Suppressor macrophage (primary cell): ENCODE measurements at regions not wholly inside any gene's neighbourhood (a gene's known extent, or its start where the extent isn't known, plus 50 kb on each side); places are given as distances from the start of the nearest gene placed in this dataset.

Experiments used
- DNase-seq, 4 experiments: peaks; one replicate each; pipeline ENCODE4 v3.0.0-alpha.2; 2020 to 2022

DNA sequence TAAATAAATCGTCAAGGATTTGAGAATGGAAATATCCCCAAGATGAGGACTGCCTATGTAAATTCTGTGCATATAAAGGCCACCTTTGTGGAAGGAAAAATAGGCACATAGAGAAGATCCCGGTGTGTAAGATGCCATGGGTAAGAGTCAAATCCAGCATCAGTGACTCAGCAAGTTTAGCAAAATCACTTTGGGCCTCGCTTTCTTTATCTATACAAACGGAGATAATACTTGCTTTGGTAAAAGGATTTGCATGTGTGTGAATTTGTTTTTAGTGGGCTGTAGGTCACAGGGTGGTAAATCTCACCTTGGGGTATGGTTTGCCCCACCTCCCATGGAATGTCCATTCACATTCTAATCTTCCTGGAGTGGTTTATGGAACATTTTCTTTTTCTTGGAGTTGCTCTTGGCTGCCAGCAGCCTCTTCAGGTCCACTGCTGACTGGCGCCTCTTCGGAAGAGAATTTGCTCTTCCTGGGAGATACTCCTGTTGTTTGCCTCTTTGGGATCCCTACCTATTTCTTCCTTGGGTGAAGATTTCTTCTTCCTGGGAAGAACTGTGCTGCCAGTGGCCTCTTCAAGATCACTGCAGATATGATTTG lies 587.6 kb downstream of the CDH11 start:
- no peak for DNase-seq

DNA sequence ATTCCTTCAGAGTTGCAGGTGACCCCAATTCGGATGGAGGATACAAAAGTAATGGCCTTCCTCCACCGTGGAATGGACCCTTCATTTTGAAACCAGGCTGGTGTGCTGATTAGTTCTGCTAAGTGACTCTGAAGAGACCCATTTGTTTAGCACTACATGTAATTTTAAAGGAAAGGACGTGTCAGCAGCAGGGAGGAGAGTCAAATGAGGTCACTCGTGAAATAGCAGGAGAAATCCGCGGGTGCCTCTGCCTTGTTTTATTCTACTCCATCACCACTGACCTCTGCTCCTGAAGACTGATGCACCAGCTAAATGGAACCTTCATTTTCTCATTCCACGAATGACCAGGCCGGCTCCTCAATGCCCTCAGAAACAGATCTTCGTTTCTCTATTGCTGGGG lies 589.2 kb downstream of the CDH11 start:
- no peak for DNase-seq

DNA sequence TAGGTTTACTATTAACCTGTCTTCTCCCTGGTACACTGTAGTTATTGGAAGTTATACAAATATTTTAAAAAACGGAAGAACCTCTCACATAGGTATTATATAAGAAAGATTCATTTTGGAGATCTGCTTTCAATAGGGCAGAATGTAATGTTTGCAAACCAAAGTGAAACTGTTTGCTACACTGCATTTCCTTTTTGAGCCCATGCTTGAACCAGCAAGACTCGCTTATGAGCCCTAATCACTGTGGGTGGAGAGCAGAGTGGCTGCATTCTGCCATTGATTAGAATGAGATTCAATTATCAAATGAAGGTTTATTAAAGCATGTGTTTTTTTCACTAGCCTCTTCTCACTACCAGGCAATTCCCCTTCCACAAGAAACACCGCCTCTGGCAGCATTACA lies 589.7 kb downstream of the CDH11 start:
- no peak for DNase-seq

DNA sequence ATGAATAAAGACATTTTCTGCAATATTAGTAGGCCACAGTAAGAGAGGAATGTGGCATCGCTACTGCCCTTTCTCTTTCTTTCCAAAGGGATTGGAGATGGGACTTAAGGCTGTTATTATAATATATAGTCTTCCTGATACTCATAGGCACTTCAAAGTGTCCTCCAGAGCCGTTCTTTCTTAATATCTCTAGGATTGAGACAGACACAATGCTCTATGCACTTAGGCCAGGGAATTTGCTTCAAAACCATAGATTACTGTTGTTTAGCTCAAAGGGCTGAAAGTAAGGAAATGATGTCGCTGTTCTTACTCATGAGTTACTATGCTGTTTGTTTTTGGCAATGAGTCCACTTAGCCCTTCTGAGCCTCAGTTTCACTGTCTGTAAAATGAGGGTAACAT lies 590.5 kb downstream of the CDH11 start:
- DNase-seq: no peak

DNA sequence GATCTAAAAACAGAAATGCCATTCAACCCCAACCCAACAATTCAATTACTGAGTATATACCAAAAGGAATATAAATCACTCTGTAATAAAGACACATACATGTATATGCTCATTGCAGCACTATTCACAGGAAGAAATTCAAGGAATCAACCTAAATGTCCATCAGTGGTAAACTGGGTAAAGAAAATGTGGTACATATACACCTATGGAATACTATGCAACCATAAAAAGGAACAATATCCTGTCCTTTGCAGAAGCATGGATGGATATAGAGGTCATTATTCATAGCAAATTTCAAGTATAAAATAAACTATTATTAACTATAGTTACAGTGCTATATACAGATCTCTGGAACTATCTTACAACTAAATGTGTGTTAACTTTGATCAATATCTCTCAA lies 599.3 kb downstream of the CDH11 start:
- no peak for DNase-seq

DNA sequence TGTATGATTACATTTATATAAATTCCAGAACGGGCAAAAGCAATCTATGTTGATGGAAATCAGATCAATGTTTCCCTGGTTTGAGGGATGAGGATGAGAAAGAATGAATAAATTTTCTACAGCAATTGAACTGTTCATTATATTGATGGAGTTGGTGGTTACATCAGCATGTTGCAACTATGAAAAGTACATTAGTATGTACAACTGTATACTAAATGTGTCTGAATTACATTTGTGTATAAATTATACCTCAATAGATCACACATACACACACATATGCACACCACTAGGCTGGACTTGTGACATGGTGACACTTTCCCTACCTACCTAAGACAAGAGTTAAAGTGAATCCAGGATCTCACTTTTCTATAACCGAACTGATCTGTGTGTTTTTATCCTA lies 608.0 kb downstream of the CDH11 start:
- no peak for DNase-seq

DNA sequence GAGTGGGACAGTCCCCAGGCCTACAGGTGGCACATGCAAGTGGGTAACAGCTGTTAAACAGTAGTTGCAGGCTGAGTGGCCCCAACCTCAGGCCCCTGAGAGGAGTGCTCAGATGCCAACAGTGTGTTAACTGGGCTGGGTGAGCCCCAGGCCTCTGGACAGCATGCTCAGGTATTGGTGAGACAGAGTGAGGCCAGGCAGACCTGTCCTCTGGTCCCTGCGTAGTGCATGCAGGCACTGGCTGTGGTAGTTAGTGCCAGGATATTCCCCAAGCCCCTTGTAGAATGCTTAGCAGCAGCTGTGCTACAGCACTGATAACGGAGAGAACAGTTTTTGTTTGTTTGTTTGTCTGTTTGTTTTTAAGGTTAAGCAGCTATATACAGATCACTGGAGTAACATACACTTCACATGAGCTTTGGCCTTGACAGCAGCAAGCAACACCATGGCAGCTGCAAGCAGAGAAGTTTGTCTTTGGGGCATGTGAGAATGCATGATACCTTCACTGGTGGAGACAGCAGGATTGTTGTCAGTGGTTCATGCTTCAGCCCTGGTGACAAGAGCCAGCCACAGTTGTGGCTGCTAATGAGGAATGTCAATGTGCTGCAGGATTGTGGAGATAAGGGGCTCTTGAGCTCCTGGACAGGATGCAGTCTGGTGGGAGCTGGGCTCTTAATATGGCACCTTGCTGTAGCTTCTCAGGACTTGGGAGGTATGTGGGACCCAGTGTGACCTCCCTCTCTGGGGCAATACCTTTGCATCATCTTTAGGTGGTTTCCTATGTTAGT lies 614.4 kb downstream of the CDH11 start:
- DNase-seq: no peak

DNA sequence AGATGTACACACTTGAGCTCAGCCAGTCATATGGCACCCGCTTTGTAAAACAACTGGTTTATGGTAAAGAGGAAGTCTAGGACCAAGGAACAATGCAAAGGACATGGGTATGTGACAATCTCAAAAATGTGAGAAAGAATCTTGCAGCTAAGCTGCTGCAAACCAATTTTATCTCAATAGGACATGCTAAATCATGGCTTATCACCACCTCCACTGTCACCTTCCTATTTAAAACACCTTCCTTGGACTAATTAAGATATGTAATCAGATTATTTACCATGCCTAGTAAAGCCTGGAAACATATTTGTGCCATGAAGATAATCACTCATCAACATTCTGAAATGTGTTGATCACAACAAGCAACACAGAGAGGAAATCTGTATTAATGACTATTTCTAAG lies 622.7 kb downstream of the CDH11 start:
- DNase-seq: no peak

DNA sequence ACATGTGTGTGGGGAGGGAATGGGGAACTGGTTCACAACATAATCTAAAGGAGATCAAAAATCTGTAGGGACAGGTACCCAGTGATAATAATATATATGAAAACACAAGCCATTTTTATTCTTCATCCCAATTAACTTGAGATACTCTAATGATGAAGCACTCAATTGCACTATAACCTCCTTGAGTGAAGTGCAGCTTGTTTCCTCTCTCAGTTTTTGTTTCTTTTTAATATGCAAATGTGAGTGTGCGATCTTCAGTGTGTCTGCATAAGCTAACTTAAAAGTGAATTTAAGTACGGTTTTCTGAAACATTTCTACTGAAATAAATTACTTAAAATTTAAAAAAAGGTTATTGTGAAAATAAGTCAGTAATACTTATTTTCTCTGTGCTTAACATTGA lies 623.5 kb downstream of the CDH11 start:
- no peak for DNase-seq

DNA sequence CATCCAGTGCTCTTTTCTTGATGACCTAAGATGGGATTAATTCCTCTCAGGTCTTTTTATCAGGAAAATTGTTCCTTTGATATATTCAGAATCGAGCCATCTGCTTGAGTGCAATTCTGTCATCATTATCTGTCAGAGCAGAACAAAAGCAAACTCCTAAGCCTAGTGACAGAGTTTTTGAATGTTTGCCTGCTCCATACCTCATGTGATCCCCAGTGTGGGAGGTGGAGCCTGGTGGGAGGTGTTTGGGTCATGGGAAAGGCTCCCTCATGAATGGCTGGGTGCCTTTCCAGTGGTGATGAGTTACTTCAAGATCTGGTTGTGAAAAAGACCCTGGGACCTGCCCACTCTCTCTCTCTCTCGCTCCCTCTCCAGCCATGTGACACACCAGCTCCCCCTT lies 628.2 kb downstream of the CDH11 start:
- DNase-seq: no peak

DNA sequence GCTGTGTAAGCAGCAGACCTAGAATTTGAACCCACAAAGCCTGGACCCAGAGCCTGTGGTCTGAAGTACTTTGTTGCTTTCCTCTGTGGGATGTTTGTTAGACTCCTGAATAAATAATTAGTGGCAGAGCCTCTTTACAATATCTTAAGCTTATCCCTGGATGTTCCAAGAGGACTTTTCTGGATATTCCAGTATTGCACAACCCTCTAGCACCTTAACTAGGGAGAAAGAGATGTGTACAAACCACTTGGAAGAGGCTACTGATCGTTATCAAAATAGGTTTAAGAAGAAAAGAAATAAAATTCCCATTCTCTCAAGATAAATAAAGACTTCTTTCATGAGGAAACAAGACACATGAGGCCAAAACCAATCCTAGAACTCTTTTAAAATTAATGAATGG lies 632.4 kb downstream of the CDH11 start:
- DNase-seq: no peak

DNA sequence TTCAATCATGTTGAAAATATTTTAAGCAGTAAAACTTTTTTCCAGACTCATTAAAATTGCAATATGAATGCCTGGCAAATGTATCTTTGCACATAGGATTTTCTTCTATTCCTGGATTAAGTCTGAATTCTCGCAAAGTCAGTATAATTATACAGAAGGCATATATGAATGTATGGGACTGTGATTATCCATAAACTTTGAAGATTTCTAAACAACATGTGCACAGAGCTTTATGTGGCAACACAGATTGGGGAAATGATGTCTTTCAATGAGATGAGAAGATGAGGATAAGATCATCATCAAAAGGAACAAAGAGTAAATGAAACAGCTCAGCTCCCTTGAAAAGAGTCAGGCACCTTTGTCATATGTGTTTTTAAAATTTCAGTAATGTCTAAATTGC lies 635.3 kb downstream of the CDH11 start:
- DNase-seq: no peak

DNA sequence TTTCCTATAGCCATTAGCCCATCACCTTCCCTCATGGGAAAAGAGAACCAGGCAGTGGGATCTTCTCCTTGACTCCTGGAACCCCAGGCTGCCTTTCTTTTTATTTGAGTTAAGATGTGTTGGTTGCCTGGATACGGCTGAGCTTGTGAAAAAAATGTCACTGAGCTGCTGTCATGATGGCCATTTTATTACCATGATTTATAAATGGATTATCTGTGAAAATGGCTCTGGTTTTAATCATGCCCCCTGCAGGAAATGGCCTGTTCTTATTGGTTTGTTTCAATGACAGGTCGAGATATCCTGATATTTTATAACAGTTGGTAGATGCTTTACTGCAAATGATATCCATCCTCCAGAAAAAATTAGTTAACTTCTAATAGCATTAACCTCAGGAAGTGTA lies 640.4 kb downstream of the CDH11 start:
- DNase-seq: no peak

DNA sequence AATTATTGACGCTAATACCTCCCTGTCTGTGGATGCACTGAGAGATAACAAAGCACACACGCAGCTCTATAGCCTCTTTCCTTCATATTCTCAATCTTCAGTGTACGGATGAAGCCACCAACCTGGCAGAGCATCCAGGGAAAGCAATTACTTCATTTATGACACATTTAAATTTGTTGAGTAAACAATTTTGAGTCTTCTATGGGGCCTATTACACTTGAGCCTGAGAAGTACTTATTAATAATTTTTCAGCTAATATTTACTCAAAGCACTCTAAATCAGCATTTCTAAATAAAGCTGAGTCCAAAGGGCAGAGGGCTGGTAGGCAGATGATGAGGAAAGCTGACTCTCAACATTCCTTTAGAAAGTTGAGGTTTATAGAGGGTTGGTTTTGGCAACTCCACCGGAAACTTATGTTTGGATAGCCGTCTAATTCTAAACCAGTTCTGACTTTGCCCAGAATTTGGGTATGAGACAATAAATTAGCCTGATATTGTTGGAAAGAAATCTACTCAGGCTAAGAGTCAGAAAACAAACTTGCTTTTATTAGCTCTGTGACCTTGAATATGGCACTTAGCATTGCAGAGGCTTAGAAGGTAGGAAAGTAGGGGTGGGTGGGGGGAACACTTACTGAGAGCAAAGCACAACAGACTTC lies 643.5 kb downstream of the CDH11 start:
- no peak for DNase-seq

DNA sequence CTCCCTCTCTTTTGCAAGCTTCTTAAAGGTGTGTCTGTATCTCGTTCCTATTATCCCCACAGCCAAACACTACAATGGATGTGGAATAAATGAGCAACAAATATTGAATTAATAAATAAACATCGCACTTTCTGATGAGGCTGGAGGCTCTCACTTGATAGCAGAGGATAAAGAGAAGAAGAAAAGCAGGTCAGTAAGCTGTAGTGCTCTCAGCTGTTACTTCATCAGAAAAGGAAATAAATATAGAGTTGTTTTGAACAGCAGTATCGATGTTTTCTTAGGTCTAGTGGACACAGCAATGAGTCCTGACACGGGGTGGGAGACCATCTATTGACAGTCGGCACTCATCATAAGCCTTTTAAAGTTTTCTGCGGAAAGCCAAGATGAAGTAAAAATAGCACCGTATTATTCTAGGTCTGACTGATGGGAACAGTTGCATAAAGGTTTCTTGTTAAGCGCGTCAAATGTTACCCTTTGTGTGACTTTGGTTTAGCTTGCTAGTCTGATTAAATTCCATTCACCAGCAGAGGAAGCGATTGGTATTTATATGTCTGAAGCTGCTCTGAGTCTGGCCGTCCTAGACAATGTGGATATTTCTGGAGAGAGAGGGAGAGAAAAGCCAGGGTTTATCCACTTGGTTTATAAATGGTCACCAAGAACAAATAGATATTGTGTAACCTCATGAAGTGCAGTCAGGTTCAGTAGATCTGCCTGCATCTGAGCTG lies 646.1 kb downstream of the CDH11 start:
- DNase-seq: no peak

DNA sequence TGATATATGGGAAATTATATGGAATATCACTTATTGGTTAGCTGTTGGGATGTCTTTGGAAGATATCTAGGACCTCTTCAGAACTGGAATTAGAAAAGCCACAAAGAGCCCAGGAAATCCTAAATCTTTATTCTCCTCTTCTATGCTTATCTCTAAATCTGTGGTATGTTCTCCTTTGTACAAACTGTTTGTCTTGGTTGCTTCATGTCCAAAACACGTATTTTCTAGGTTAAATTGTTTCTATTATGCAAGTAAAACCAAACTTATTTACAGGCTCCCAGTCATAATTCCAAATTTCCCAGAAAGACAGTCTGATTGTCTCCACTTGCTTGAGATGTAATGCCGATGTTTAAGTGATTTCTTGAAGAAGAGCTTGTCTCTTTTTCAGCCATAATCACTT lies 650.9 kb downstream of the CDH11 start:
- DNase-seq: no peak

DNA sequence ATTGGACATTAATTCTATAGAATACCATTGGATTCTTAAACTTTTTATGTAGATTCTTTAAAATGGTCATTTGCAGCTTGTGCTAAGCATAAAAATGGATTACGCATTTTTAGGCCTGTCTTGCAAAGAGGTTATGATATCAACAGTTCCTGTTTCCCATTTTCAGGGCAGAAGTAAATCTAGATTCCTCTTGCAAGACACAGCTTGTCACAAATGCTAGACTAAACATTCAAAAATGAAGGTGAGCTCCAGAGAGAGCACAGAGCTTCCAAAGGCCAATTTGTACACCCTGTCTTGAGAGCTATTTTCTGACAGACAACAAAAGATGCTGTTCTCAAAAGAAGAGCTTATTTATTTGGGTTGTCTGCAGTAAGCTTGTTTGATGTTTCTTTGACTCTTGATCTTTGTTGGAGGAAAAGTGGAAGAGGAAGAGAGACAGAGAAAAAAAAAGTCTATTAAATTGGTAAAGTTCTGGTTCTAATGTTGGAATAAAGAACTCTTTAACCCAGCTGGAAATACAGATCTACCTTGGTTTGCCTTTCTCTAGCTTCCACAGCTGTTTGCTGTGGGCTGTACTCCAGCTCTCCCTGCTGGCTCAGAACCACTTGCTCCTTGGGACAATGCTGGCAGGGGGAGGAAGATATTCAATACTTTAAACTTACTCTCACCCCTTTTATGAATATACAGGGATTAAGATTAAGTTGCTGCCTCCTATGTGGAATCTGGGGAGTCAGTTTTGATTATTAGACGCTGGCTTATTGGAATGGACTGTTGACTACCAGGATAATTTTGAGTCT lies 651.8 kb downstream of the CDH11 start:
- no peak for DNase-seq

DNA sequence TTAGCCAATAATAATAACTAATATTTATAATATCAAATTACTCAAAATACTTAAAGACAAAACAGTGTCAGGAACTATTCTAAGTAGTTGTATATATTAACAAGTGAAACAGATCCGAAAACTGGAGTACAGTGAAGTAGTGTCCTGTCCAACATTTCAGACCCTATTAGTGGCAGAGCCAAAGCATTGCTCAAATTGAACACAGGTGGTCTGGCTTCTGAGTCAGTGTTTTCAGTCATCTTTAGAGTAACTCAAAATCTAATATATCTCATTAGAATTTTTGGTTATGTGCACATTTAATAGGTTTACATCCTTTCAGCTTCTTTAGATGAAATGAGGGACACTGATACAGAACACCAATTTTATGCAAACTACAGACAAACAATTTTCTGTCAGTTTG lies 652.5 kb downstream of the CDH11 start:
- DNase-seq: no peak

DNA sequence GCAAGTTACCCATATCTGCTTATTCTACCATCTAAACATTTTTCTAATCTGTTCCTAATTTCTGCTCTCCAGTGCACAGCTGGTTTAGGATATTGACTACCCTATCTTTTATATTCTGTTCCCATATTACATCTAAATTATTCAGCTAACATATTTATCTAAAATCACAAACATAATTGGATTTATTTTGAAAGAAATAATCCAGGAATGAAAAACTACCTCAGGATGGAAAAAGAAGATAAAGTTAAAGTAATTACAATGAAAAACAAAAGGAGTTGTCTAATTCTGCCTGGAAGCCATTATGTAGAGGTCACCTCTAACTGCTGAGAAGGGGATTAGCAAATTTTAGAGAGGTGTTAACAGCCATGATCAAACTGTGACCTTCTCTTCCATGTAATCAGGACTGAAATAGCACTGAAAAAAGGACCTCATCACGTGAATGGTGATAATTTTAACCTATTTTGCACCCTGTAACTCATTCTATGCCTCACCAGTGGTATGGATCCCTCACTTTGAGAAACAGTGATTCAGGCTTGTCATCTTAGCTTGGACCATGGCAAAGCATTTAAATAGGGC lies 653.3 kb downstream of the CDH11 start:
- DNase-seq: no peak

DNA sequence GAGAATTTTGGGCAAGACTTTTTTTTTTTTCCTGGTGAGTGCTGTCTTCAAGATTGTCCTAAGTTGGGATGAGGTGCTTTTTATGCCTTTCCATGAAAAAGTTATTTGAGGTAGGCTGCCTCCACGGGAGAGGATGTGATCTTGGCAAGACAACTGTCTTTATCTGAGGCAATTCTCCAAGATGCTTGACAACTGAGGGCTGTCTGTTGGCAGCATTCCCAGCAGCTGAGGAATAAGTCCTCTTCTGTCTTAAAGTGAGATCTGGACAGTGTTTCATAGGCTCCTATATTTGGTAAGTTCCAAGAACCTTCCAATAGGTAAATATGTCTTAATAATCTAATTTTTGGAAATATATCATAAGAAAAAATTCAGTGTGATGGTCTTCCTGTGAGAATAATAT lies 662.0 kb downstream of the CDH11 start:
- DNase-seq: no peak

DNA sequence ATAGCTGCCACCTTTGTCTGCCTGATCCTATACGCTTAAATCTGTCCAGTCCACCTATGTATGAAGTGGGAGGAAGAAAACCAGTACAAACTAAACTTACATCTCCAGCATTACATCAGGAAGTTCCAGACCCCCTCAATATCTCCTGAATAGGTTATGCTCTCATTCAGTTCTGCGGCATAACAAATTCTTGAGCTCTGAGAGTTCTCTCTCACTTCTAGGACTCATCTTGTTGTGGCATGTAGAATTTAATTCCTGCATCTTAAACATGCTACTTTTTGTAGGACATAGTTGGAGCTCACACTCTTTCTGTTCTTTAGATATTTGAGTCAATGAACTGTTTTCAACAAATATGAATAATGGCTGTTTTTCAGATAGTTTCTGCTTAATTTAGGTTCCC lies 662.5 kb downstream of the CDH11 start:
- DNase-seq: no peak

DNA sequence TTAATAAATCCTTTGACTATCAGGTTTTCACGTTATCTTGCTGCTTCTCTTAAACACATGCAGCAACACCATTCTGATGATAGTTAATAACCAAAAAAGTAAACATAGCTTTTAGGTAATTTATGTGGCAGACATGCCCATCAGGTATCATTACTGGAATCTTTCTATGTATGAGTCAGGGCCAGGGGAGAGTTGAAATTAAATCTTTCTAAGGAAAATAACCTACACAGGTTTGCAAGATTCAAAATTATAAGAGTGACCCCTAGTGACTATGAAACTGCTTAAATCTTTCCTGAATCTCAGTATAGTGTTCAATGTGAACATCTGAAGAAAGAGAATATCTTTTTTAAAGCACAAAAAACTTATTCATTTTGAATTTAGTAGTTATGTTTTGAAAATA lies 666.6 kb downstream of the CDH11 start:
- no peak for DNase-seq
